Omental fat pad (tissue), 3 donors: ENCODE measurements at regions not wholly inside any gene's neighbourhood (a gene's known extent, or its start where the extent isn't known, plus 50 kb on each side); places are given as distances from the start of the nearest gene placed in this dataset.

Source experiments
- ATAC-seq: fragments of 150-250 bp; one replicate; pipeline ENCODE4 v1.9.1; 2016; ENCODE audit warnings: mild to moderate bottlenecking, moderate library complexity; ENCODE audit not compliant: low FRiP score
- DNase-seq: peaks from one replicate; pipeline ENCODE4 v3.0.0-alpha.2; 2019; ENCODE audit warnings: low spot score
- TF ChIP-seq, protein P1 (sequence below), 3 donors: fragments of 450-650 bp; IDR thresholded peaks; one replicate each; pipeline ENCODE4 v1.5.1; 2016 to 2017; ENCODE audit warnings: antibody characterized with exemption in 3 of 3, mild to moderate bottlenecking in 3 of 3, moderate library complexity in 2 of 3

DNA sequence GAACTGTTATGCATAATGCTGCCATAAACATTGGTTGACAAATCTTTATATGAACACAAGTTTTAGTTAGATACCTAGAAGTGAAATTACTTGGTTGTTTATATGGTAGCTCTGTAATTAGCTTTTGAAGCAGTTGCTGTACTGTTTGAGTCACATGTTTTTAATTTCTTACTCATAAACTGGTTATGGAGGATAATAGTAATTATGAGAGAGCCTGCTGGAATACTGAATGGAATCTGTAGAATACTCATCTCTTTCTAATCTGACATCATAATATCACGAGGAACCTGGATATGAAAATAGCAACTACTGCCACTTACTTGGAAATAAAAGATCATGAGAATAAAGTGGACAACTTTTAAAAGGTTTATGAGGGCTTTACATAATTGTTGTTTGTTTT, 509.2 kb downstream of the CETN3 start:
- TF ChIP-seq, protein P1, sequence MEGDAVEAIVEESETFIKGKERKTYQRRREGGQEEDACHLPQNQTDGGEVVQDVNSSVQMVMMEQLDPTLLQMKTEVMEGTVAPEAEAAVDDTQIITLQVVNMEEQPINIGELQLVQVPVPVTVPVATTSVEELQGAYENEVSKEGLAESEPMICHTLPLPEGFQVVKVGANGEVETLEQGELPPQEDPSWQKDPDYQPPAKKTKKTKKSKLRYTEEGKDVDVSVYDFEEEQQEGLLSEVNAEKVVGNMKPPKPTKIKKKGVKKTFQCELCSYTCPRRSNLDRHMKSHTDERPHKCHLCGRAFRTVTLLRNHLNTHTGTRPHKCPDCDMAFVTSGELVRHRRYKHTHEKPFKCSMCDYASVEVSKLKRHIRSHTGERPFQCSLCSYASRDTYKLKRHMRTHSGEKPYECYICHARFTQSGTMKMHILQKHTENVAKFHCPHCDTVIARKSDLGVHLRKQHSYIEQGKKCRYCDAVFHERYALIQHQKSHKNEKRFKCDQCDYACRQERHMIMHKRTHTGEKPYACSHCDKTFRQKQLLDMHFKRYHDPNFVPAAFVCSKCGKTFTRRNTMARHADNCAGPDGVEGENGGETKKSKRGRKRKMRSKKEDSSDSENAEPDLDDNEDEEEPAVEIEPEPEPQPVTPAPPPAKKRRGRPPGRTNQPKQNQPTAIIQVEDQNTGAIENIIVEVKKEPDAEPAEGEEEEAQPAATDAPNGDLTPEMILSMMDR (IDR thresholded peaks at IDR 0.05): no peak
- DNase-seq (no peak), ATAC-seq (no peak)

DNA sequence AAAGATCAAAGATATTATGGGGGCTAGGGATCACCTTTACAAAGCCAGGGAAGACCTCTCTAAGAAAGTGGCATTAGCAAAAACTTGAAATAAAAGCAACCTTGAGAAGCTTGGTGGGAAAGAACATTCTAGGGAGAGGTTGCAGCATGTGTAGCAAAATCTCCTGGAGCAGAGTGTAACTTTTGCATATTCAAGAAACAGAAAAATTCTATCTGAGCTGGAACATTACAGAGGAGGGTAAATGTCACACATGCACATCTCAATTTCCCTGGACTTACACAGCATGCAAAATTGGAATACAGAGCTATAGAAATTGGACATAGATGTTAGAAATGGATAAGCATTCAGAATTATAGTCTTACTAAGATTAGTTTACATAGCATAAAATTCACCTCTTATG, 510.0 kb downstream of the CETN3 start:
- TF ChIP-seq, protein P1 (IDR thresholded peaks at IDR 0.05): no peak
- DNase-seq (no peak), ATAC-seq (no peak)

DNA sequence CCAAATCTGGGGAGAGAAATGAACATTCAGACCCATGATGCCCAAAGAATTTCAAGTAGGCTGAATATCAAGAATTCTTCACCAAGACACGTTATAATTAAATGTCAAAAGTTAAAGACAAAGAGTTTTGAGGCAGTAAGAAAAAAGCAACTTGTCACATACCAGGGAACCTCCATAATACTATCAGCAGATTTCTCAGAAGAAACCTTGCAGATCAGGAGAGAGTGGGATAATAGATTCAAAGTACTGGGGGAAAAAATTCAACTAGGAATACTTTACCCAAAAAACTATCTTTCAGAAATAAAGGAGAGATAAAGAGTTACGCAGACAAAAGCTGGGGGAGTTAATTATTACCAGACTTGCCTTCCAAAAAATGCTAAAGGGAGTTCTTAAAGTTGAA, 516.0 kb downstream of the CETN3 start:
- TF ChIP-seq, protein P1 (IDR thresholded peaks at IDR 0.05): no peak
- ATAC-seq (no peak), DNase-seq (no peak)

DNA sequence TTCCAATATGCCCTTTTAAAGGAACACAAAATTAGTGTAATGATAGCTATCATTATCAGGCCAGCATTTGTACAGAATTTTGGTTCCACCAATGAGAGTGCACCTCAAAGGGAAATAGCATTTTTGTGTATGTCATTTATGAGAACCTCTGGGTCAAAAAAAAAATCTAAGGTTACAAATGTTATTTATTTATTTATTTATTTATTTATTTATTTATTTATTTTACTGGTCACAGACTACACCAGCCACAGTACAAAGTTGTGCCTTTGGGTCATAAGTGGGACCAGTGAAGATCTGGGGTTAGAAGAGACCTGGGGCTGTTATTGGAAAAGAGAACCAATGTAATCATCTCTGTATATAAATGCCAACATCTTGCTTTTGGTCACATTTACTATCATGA, 523.9 kb downstream of the CETN3 start:
- no peak for ATAC-seq
- TF ChIP-seq, protein P1 (IDR thresholded peaks at IDR 0.05): no peak
- DNase-seq: no peak

DNA sequence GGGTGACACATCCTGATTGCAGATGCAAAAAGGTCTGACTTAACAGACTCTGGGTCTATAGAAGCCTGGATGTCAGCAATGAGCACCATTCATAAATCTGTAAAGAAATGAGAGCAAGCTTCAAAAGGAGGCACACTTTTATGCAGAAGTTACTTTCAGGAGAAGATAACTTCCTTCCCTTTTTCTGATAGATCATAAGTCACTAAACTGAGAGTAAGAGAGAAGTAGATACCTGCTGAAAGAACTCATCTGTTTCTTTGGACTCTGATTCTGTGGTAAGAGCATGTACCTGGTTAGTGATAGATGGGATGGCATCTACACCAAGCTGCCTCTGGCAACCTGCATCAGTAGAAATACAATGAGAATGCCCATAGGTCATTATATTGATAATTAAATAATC, 525.6 kb downstream of the CETN3 start:
- DNase-seq (no peak), ATAC-seq (no peak)
- TF ChIP-seq, protein P1 (IDR thresholded peaks at IDR 0.05): no peak

DNA sequence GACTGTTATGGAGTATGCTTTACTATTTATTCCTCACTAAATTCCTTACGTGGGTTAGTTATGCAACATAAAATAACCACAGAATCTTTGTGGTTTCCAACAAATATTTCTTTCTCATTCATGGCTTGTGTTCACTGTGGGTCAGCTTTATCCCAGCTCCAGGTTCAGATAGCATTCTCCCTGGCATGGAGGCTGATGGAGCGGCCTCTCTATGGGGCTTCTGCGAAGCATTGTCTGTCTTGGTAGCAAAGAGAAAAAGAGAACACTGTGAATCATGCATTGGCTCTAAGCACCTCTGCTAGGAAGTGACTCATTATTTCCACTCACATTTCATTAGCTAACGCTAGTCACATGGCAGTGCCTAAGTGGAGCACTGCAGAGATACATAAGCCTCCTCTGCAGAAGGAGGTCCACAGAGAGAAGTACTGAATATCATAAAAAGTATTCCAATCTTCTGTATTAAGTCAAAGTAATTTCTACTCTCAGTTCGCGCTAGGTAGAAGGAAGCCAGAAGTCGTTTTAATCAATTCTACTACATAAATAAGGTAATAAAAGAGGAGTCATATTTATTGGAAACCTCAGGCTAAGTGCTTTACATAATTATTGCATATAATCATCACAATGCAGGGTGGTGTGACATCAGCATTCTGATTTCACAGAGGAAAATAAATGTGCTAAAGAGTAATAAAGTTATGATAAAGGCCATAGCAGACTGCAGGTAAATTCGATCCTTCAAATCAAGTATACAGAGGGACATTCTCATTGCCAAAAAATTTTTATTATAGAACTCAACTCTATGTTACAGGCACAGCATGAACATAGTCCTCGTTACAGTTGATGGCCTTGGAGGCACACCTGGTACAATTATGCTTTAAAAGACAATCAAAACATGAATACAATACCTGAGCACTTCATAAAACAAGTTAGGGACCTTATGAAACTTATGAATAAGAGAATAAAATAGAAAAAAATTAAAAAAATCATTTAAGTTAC, 531.1 kb downstream of the CETN3 start:
- DNase-seq (no peak), ATAC-seq (no peak)
- TF ChIP-seq, protein P1 (IDR thresholded peaks at IDR 0.05): no peak

DNA sequence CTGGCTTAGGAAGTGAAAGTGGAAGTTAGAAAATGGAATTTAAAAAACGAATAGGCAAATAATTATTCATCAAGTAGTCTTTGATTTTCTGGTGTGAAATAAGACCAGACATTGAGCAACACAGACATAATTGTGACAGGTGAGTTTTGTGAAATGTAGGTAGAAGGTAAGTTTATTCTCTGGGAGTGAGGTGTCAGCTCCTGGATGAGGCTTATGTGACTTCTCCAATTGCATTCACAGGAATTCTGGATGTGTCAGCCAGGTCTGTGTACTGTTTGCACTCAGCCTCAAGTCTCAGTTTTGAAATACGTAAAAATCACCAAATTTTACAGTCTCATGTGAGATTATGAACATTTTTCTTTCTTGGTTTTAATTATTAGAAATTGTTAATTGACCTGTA, 537.6 kb downstream of the CETN3 start:
- TF ChIP-seq, protein P1 (IDR thresholded peaks at IDR 0.05): no peak
- DNase-seq: no peak
- no peak for ATAC-seq
